ENCODE measurements at regions not wholly inside any gene's neighbourhood (a gene's known extent, or its start where the extent isn't known, plus 50 kb on each side); places are given as distances from the start of the nearest gene placed in this dataset.

DNA sequence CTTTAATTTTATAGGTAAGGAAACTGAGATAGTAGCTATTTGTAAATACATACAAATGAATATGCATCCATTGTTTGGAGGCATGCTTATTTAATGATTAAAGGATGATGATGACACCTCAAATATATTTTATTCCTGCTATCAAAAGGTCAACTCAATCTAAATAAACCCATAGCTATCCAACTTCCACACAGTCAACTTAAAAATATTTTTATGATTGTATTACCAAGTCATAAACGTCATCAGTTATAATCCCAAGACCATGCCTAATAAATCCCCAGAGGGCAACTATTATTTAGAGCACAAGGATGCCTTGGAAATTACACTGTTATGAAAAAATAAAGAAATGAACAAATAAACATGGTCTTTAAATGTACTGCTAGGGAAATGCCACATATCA is 102.1 kb downstream of the MPP7 start:
- no peaks in the 10 kb centered on the region for H3K36me3 ChIP-seq (ENCODE audit: control insufficient read depth in 2 of 2, extremely low read depth in 1 of 2, insufficient read depth in 2 of 2, low read length in 2 of 2)
- H3K9ac ChIP-seq (replicated peaks; ENCODE audit: extremely low read depth, insufficient read depth, low read length) = no peak overlapping the region
- H3K27ac ChIP-seq (ENCODE audit: insufficient read depth, low read depth, low read length) = no peak overlapping the region
- ChIA-PET POLR2A (no interaction called here), CTCF (no interaction called here)
- DNase-seq (ENCODE audit: low read depth, low spot score) = no peak
- H3K4me3 ChIP-seq (replicated peaks in 1 of 3; ENCODE audit: insufficient read depth in 1 of 3, low read depth in 1 of 3, low read length in 3 of 3) = no peak overlapping the region
- BruUV-seq (replicated peaks) = no TSS peak
- no peak for FAIRE-seq
- H3K27me3 ChIP-seq (ENCODE audit: control insufficient read depth in 2 of 2, insufficient read depth in 2 of 2, low read length in 2 of 2) = no peaks in the 10 kb centered on the region
- dilution Hi-C loops (cut with MboI; ENCODE audit: extremely low pct_ligation_motif_present, low sequenced_read_pairs) (no loop called here), intact Hi-C loops (cut with micrococcal nuclease) (no loop called here)
- TF ChIP-seq POLR2A (IDR thresholded peaks at IDR 0.05; ENCODE audit: low read depth, low read length) = no peak
- no peak for TF ChIP-seq GATA2 (IDR thresholded peaks at IDR 0.05; ENCODE audit: insufficient read depth, insufficient read length, low read depth, low read length)
- TF ChIP-seq POLR2AphosphoS5 (IDR thresholded peaks at IDR 0.05; ENCODE audit: insufficient read depth, low read depth, low read length) = no peak
- TF ChIP-seq MYC (IDR thresholded peaks at IDR 0.05; ENCODE audit: low read depth, low read length) = no peak
- TF ChIP-seq, protein P1, sequence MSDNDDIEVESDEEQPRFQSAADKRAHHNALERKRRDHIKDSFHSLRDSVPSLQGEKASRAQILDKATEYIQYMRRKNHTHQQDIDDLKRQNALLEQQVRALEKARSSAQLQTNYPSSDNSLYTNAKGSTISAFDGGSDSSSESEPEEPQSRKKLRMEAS (IDR thresholded peaks at IDR 0.05; ENCODE audit: insufficient read depth, insufficient read length) = no peak
- TF ChIP-seq JUN (IDR thresholded peaks at IDR 0.05; ENCODE audit: borderline replicate concordance, insufficient read depth, insufficient read length, low read depth) = no peak
- TF ChIP-seq EZH2 (IDR thresholded peaks at IDR 0.05; ENCODE audit: borderline replicate concordance, low read depth, low read length, severe bottlenecking) = no peak
- TF ChIP-seq FOS (IDR thresholded peaks at IDR 0.05; ENCODE audit: borderline replicate concordance, insufficient read depth, low read length) = no peak
- TF ChIP-seq, protein P2, sequence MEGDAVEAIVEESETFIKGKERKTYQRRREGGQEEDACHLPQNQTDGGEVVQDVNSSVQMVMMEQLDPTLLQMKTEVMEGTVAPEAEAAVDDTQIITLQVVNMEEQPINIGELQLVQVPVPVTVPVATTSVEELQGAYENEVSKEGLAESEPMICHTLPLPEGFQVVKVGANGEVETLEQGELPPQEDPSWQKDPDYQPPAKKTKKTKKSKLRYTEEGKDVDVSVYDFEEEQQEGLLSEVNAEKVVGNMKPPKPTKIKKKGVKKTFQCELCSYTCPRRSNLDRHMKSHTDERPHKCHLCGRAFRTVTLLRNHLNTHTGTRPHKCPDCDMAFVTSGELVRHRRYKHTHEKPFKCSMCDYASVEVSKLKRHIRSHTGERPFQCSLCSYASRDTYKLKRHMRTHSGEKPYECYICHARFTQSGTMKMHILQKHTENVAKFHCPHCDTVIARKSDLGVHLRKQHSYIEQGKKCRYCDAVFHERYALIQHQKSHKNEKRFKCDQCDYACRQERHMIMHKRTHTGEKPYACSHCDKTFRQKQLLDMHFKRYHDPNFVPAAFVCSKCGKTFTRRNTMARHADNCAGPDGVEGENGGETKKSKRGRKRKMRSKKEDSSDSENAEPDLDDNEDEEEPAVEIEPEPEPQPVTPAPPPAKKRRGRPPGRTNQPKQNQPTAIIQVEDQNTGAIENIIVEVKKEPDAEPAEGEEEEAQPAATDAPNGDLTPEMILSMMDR (IDR thresholded peaks at IDR 0.05; ENCODE audit: extremely low read depth in 1 of 2, insufficient read depth in 1 of 2, low read depth in 1 of 2, low read length in 2 of 2) = no peak
- no peaks in the 10 kb centered on the region for H3K9me3 ChIP-seq (replicated peaks; ENCODE audit: control insufficient read depth, insufficient read depth, low read length)
- no peaks in the 10 kb centered on the region for H3K79me2 ChIP-seq (ENCODE audit: control insufficient read depth, insufficient read depth, low read length)
- H3K4me2 ChIP-seq (ENCODE audit: insufficient read depth, low read length) = no peak overlapping the region
- no peaks in the 10 kb centered on the region for H3K4me1 ChIP-seq (ENCODE audit: control insufficient read depth, extremely low read depth, insufficient read depth, low read length)
- no peaks in the 10 kb centered on the region for H3K9me1 ChIP-seq (replicated peaks; ENCODE audit: control insufficient read depth, extremely low read depth, insufficient read depth, low read length)
- H2AFZ ChIP-seq (ENCODE audit: low read depth, low read length) = no peak overlapping the region
- no peaks in the 10 kb centered on the region for H4K20me1 ChIP-seq (replicated peaks; ENCODE audit: control insufficient read depth, extremely low read depth, insufficient read depth, low read length)

All from endothelial cell of umbilical vein (primary cell).